Osteoblast (primary cell): ENCODE measurements at regions not wholly inside any gene's neighbourhood (a gene's known extent, or its start where the extent isn't known, plus 50 kb on each side); places are given as distances from the start of the nearest gene placed in this dataset.

Source experiments
- DNase-seq: peaks from one replicate; pipeline ENCODE4 v3.0.0; 2011; ENCODE audit warnings: low spot score, mixed read lengths; ENCODE audit not compliant: insufficient read length; ENCODE audit errors: missing footprints
- H2AFZ ChIP-seq: 2 replicates; pipeline ENCODE4 v1.6.0; 2011; ENCODE audit warnings: mild to moderate bottlenecking, low read length
- H3K27ac ChIP-seq: 2 replicates; pipeline ENCODE4 v1.5.1; 2011; ENCODE audit warnings: mild to moderate bottlenecking, low read depth, low read length, moderate library complexity
- H3K27me3 ChIP-seq: 2 replicates; pipeline ENCODE4 v1.6.0; 2012; ENCODE audit warnings: mild to moderate bottlenecking, control low read depth, inconsistent platforms, low read length, moderate library complexity; ENCODE audit not compliant: insufficient read depth
- H3K36me3 ChIP-seq: 2 replicates; pipeline ENCODE4 v1.5.1; 2011; ENCODE audit warnings: mild to moderate bottlenecking, low read length, control low read depth, moderate library complexity; ENCODE audit not compliant: insufficient read depth
- H3K4me1 ChIP-seq: 2 replicates; pipeline ENCODE4 v1.5.1; 2011; ENCODE audit warnings: mild to moderate bottlenecking, low read length, control low read depth, moderate library complexity; ENCODE audit not compliant: insufficient read depth
- H3K4me2 ChIP-seq: 2 replicates; pipeline ENCODE4 v1.6.0; 2011; ENCODE audit warnings: mild to moderate bottlenecking, low read length; ENCODE audit not compliant: insufficient read depth
- H3K4me3 ChIP-seq: fragments of 200-600 bp; sonication (generic); 3 replicates; pipeline ENCODE4 v1.5.1; 2012; ENCODE audit warnings: mild to moderate bottlenecking, low read length, inconsistent platforms; ENCODE audit not compliant: insufficient read depth
- H3K79me2 ChIP-seq: 2 replicates; pipeline ENCODE4 v1.6.0; 2012; ENCODE audit warnings: mild to moderate bottlenecking, low read length, control low read depth, inconsistent platforms; ENCODE audit not compliant: insufficient read depth
- H3K9me3 ChIP-seq: 2 replicates; pipeline ENCODE4 v1.5.1; 2011; ENCODE audit warnings: low read depth, low read length, control low read depth
- H4K20me1 ChIP-seq: 2 replicates; pipeline ENCODE4 v1.6.0; 2012; ENCODE audit warnings: mild to moderate bottlenecking, low read length, control low read depth; ENCODE audit not compliant: insufficient read depth
- CTCF ChIP-seq: IDR thresholded peaks from 2 replicates; pipeline ENCODE4 v1.5.1; 2011; ENCODE audit warnings: mild to moderate bottlenecking, low read depth, low read length, moderate library complexity; ENCODE audit errors: extremely low read depth

- no peak for TF ChIP-seq CTCF
- H3K4me2 ChIP-seq = no peak overlapping the region
- no peak overlapping the region for H3K27ac ChIP-seq
- H3K4me3 ChIP-seq = no peak overlapping the region
- no peak overlapping the region for H2AFZ ChIP-seq
- H3K4me1 ChIP-seq = peaks cover 12% of the 10 kb centered on the region
- no peaks in the 10 kb centered on the region for H3K36me3 ChIP-seq
- no peak for DNase-seq
- no peaks in the 10 kb centered on the region for H3K79me2 ChIP-seq
- no peaks in the 10 kb centered on the region for H3K9me3 ChIP-seq
- H3K27me3 ChIP-seq = no peaks in the 10 kb centered on the region
- no peaks in the 10 kb centered on the region for H4K20me1 ChIP-seq
Observed at GRCh38 chr20:4635781-4636180, 50.5 kb upstream of the PRNP start.

GRCh38 chr20:4635342-4635741 is 50.9 kb upstream of the PRNP start:
- Histone ChIP-seq H3K4me1 (peaks cover 12% of the 10 kb centered on the region), H4K20me1 (no peaks in the 10 kb centered on the region), H3K27me3 (no peaks in the 10 kb centered on the region), H3K4me2 (no peak overlapping the region), H3K9me3 (no peaks in the 10 kb centered on the region), H2AFZ (no peak overlapping the region), H3K36me3 (no peaks in the 10 kb centered on the region), H3K4me3 (no peak overlapping the region), H3K27ac (no peak overlapping the region), H3K79me2 (no peaks in the 10 kb centered on the region)
- no peak for DNase-seq
- no peak for TF ChIP-seq CTCF

- no peaks in the 10 kb centered on the region for H4K20me1 ChIP-seq
- H3K9me3 ChIP-seq = no peaks in the 10 kb centered on the region
- TF ChIP-seq CTCF = no peak
- no peaks in the 10 kb centered on the region for H3K36me3 ChIP-seq
- peak; percentile 74 for DNase-seq
- H3K4me3 ChIP-seq = no peak overlapping the region
- peak overlapping the region; percentile 24 for H2AFZ ChIP-seq
- H3K27me3 ChIP-seq = no peaks in the 10 kb centered on the region
- peak overlapping the region; percentile 47 for H3K27ac ChIP-seq
- H3K79me2 ChIP-seq = no peaks in the 10 kb centered on the region
- peaks cover 12% of the 10 kb centered on the region for H3K4me1 ChIP-seq
- peak overlapping the region; percentile 42 for H3K4me2 ChIP-seq
Observed at GRCh38 chr20:4633780-4634179, 52.5 kb upstream of the PRNP start.

- Histone ChIP-seq H3K4me3 (no peak overlapping the region), H4K20me1 (no peaks in the 10 kb centered on the region), H3K27ac (peak overlapping the region; percentile 47), H2AFZ (peak overlapping the region; percentile 8), H3K9me3 (no peaks in the 10 kb centered on the region), H3K36me3 (no peaks in the 10 kb centered on the region), H3K27me3 (no peaks in the 10 kb centered on the region), H3K4me1 (peaks cover 12% of the 10 kb centered on the region), H3K4me2 (peak overlapping the region; percentile 42), H3K79me2 (no peaks in the 10 kb centered on the region)
- no peak for DNase-seq
- no peak for TF ChIP-seq CTCF
Observed at GRCh38 chr20:4633379-4633778, 52.9 kb upstream of the PRNP start.
